Naive B cell (primary cell): ENCODE measurements at regions not wholly inside any gene's neighbourhood (a gene's known extent, or its start where the extent isn't known, plus 50 kb on each side); places are given as distances from the start of the nearest gene placed in this dataset.
A peak's percentile ranks its signal among the peaks of the same experiment; 100 is the strongest.

ENCODE experiments used
- ATAC-seq, 2 donors: fragments of 150-1000 bp; cut with Tn5 transposase; 2 replicates each; pipeline ENCODE4 v1.10.0; 2021; ENCODE audit warnings: low read depth in 2 of 2, mild to moderate bottlenecking in 2 of 2, moderate library complexity in 2 of 2
- DNase-seq: peaks from one replicate; pipeline ENCODE4 v3.0.0; 2022
- H3K27ac Mint-ChIP-seq, 6 donors: one replicate each; pipeline ENCODE4 v1.8.0; 2020 to 2022; ENCODE audit warnings: mild to moderate bottlenecking in 6 of 6, mixed read lengths in 6 of 6, moderate library complexity in 5 of 6, inconsistent platforms in 2 of 6
- H3K27me3 Mint-ChIP-seq, 3 donors: one replicate each; pipeline ENCODE4 v1.8.0; 2021 to 2022; ENCODE audit warnings: mixed read lengths in 3 of 3, mild to moderate bottlenecking in 1 of 3
- H3K36me3 Mint-ChIP-seq, 2 donors: one replicate each; pipeline ENCODE4 v1.8.0; 2020 to 2022; ENCODE audit warnings: mixed read lengths in 2 of 2, inconsistent platforms in 1 of 2, mild to moderate bottlenecking in 1 of 2
- H3K4me1 Mint-ChIP-seq, 3 donors: one replicate each; pipeline ENCODE4 v1.8.0; 2020 to 2022; ENCODE audit warnings: mixed read lengths in 3 of 3, inconsistent platforms in 1 of 3, mild to moderate bottlenecking in 1 of 3, moderate library complexity in 1 of 3
- H3K4me3 Mint-ChIP-seq, 8 donors: one replicate each; pipeline ENCODE4 v1.8.0; 2020 to 2022; ENCODE audit warnings: mild to moderate bottlenecking in 8 of 8, mixed read lengths in 8 of 8, moderate library complexity in 8 of 8, inconsistent platforms in 2 of 8
- H3K9me3 Mint-ChIP-seq, 7 donors: one replicate each; pipeline ENCODE4 v1.8.0; 2020 to 2022; ENCODE audit warnings: mixed read lengths in 7 of 7, mild to moderate bottlenecking in 5 of 7, inconsistent platforms in 2 of 7, moderate library complexity in 1 of 7

- Mint-ChIP-seq H3K27ac (no peak overlapping the region), H3K36me3 (no peaks in the 10 kb centered on the region), H3K9me3 (peaks cover 0 to 7% (median 0%) of the 10 kb centered on the region in 7 donors), H3K27me3 (peaks cover 41 to 70% (median 51%) of the 10 kb centered on the region in 3 donors), H3K4me1 (peaks cover 0 to 6% (median 1%) of the 10 kb centered on the region in 3 donors), H3K4me3 (no peak overlapping the region)
- DNase-seq (peak; percentile 29), ATAC-seq (no peak)
Observed at GRCh38 chr20:16801919-16802651, 53.9 kb downstream of the OTOR start.

DNA sequence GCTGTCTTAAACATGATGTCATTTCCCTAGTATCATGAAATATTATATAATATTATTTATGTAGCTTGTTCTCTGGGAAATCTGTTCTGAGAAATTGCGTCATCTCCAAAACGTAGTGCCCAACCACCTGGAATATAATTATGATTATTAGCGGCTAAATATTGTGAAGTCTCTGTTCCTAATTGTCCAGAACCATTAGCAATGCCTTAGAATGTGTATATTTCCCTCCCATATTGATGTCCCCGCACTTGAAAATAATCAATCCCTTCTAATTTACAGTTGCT, 54.4 kb downstream of the OTOR start:
- Mint-ChIP-seq H3K27me3 (peaks cover 39 to 72% (median 49%) of the 10 kb centered on the region in 3 donors), H3K27ac (no peak overlapping the region), H3K36me3 (no peaks in the 10 kb centered on the region), H3K4me3 (no peak overlapping the region), H3K4me1 (peaks cover 0 to 6% (median 1%) of the 10 kb centered on the region in 3 donors), H3K9me3 (peaks cover 0 to 7% (median 0%) of the 10 kb centered on the region in 7 donors)
- ATAC-seq = no peak
- no peak for DNase-seq

GRCh38 chr20:16803965-16804792, 56.0 kb downstream of the OTOR start:
- peaks cover 0 to 6% (median 1%) of the 10 kb centered on the region in 3 donors for H3K4me1 Mint-ChIP-seq
- H3K36me3 Mint-ChIP-seq = no peaks in the 10 kb centered on the region
- H3K9me3 Mint-ChIP-seq = peaks cover 0 to 3% (median 0%) of the 10 kb centered on the region in 7 donors
- ATAC-seq = no peak
- peak overlapping the region in 1 of 8 donors; percentile 61 for H3K4me3 Mint-ChIP-seq
- no peak for DNase-seq
- peaks cover 42 to 72% (median 47%) of the 10 kb centered on the region in 3 donors for H3K27me3 Mint-ChIP-seq
- H3K27ac Mint-ChIP-seq = no peak overlapping the region

- Mint-ChIP-seq H3K27ac (no peak overlapping the region), H3K27me3 (peaks cover 46 to 71% (median 51%) of the 10 kb centered on the region in 3 donors), H3K4me3 (no peak overlapping the region), H3K4me1 (peaks cover 0 to 6% (median 1%) of the 10 kb centered on the region in 3 donors), H3K9me3 (peaks cover 0 to 3% (median 0%) of the 10 kb centered on the region in 7 donors), H3K36me3 (no peaks in the 10 kb centered on the region)
- no peak for DNase-seq
- no peak for ATAC-seq
Observed at GRCh38 chr20:16804793-16805187, 56.6 kb downstream of the OTOR start.

DNA sequence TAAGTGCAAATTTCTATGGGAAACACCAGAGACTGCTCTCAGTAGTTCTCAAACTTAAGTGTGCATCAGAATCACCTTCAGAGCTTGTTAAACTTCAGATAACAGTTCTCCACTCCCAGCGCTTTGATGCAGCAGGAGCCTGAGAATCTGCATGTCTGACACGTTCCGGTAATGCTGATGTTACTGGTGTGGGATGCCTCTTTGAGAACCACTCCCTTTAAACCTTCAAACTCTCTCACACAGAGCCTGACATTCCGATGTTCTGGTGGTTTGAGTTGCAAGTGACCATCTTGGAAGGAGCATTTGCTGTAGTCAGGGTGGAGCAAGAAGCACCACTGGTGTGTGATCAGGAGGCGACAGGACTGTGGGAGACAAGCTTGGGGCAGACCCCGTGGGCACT, 57.9 kb downstream of the OTOR start:
- H3K4me3 Mint-ChIP-seq = no peak overlapping the region
- H3K4me1 Mint-ChIP-seq = peaks cover 0 to 6% (median 1%) of the 10 kb centered on the region in 3 donors
- no peak overlapping the region for H3K27ac Mint-ChIP-seq
- H3K27me3 Mint-ChIP-seq = peaks cover 48 to 65% (median 60%) of the 10 kb centered on the region in 3 donors
- no peaks in the 10 kb centered on the region for H3K36me3 Mint-ChIP-seq
- no peak for DNase-seq
- ATAC-seq = no peak
- H3K9me3 Mint-ChIP-seq = peaks cover 0 to 3% (median 0%) of the 10 kb centered on the region in 7 donors

GRCh38 chr20:16806886-16807285, 58.7 kb downstream of the OTOR start:
- peaks cover 0 to 3% (median 0%) of the 10 kb centered on the region in 7 donors for H3K9me3 Mint-ChIP-seq

DNA sequence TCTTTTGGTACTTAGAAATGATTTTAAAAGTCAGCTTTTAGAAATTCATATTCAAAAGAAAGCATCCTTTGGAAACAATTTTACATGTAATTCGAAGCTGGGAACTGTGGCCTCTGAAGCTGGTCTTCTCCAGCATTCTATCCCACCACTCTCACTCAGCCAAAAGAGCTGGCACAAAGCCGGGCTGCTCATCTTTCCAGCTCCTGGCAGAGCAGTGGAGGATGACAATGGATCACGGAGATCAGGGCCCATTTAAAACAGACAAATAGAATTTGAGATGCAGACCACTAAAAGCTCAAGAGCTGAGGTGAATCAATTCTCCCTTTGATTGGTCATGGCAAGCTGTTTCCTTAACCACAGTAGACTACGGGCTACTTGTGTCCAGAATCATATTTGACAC, 60.6 kb downstream of the OTOR start:
- peaks cover 47 to 48% (median 47%) of the 10 kb centered on the region in 3 donors for H3K27me3 Mint-ChIP-seq

More at GRCh38 chr20:16806886-16807285, 58.7 kb downstream of the OTOR start:
- no peak for DNase-seq
- Mint-ChIP-seq H3K36me3 (no peaks in the 10 kb centered on the region), H3K27ac (no peak overlapping the region), H3K27me3 (peaks cover 49 to 65% (median 59%) of the 10 kb centered on the region in 3 donors), H3K4me1 (peaks cover 0 to 6% (median 1%) of the 10 kb centered on the region in 3 donors), H3K4me3 (no peak overlapping the region)
- ATAC-seq = no peak

DNA sequence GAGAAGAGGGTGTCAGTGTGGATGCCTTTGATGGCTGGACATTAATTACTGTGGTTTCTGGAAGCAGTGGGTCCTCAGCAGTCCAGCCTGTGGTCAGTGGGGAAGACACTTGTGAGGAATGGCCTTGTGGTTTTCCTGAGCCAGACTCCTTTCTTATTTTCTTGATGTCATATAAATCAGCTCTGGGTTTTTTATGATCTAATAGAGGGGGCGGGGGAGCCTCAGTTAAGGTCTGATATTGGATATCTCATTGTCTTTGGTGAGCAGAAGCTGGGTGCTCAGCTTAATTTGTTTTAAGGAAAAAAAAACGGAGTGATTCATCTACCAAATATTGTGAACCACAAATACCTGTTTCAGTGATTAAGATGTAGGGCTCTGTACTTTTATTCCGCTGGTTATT, 62.1 kb downstream of the OTOR start:
- no peak for ATAC-seq
- H3K27ac Mint-ChIP-seq = no peak overlapping the region
- peaks cover 0 to 3% (median 0%) of the 10 kb centered on the region in 7 donors for H3K9me3 Mint-ChIP-seq
- H3K36me3 Mint-ChIP-seq = no peaks in the 10 kb centered on the region
- H3K4me3 Mint-ChIP-seq = no peak overlapping the region
- no peak for DNase-seq
- H3K4me1 Mint-ChIP-seq = no peaks in the 10 kb centered on the region
- H3K27me3 Mint-ChIP-seq = peaks cover 34 to 44% (median 42%) of the 10 kb centered on the region in 3 donors

More for the DNA sequence above, 60.6 kb downstream of the OTOR start:
- no peak for ATAC-seq
- Mint-ChIP-seq H3K4me1 (peaks cover 0 to 5% (median 1%) of the 10 kb centered on the region in 3 donors), H3K9me3 (peaks cover 0 to 3% (median 0%) of the 10 kb centered on the region in 7 donors), H3K27ac (no peak overlapping the region), H3K36me3 (no peaks in the 10 kb centered on the region), H3K4me3 (no peak overlapping the region)
- no peak for DNase-seq

GRCh38 chr20:16816192-16816591, 68.0 kb downstream of the OTOR start:
- H3K9me3 Mint-ChIP-seq = no peaks in the 10 kb centered on the region
- no peaks in the 10 kb centered on the region for H3K4me1 Mint-ChIP-seq
- DNase-seq = no peak
- peaks cover 17 to 31% (median 30%) of the 10 kb centered on the region in 3 donors for H3K27me3 Mint-ChIP-seq
- no peak overlapping the region for H3K27ac Mint-ChIP-seq
- no peak overlapping the region for H3K4me3 Mint-ChIP-seq
- H3K36me3 Mint-ChIP-seq = no peaks in the 10 kb centered on the region
- no peak for ATAC-seq

DNA sequence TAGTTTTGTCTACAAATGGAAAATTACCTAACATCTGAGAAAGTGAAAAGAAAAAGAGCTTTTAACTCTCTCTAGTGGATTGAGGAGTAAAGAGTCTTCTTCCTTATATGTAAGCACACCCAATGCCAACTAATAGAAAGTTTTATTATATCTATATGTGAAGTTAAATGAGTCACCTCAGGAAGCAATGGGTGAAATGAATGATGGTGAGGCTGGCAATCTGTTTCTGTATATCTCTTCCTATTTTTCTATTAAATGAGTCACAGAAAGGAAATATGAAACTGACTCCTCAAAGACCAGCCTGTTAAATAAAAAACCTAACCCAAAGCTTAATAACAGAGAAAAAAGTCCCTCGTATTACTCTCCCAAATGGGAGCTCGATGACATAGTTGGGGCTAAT, 71.3 kb downstream of the OTOR start:
- Mint-ChIP-seq H3K27me3 (peaks cover 28 to 36% (median 34%) of the 10 kb centered on the region in 3 donors), H3K4me3 (no peak overlapping the region), H3K27ac (no peak overlapping the region), H3K36me3 (no peaks in the 10 kb centered on the region), H3K9me3 (peaks cover 0 to 5% (median 0%) of the 10 kb centered on the region in 7 donors), H3K4me1 (no peaks in the 10 kb centered on the region)
- no peak for DNase-seq
- ATAC-seq = no peak

DNA sequence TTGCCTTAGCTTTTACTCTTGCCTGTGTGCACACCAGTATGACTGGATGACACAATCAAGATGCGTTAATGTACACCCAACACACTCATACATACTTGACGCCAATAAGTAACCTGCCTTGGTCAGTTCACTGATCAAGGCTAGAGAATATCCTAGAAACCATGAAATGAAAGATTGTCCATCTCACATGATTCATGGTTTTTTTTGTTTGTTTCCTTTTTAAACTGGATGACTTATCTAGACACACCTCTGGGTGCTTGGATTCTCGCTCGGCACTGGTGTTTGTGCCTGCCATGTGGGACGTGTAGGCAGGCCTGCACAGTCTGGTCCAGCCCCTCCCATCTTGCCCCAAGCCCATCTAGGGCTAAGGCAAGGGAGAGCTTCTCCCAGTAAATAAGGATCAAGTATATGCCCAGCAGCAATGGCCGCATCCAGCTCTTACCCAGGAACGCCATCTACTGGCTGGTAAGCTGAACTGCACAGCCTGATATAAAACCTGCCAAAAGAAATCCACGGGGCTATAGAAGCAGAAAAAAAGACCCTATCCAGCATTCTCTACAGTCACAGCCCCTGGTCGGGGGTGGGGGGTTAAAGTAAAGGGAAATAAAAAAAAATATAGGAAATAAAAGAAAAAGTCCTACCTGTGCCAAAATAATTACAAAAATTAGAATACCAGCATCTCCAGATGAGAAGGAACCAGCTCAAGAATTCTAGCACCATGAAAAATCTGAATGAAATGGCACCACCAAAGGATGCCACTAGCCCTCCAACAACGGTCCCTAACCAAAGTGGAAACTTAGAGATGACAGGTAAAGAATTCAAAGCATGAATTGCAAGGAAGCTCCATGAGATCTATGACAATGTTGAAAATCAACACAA, 73.3 kb downstream of the OTOR start:
- DNase-seq (peak; percentile 7), ATAC-seq (no peak)
- Mint-ChIP-seq H3K27me3 (peaks cover 24 to 26% (median 25%) of the 10 kb centered on the region in 3 donors), H3K4me1 (no peaks in the 10 kb centered on the region), H3K36me3 (no peaks in the 10 kb centered on the region), H3K27ac (no peak overlapping the region), H3K9me3 (peaks cover 0 to 17% (median 9%) of the 10 kb centered on the region in 7 donors), H3K4me3 (no peak overlapping the region)

DNA sequence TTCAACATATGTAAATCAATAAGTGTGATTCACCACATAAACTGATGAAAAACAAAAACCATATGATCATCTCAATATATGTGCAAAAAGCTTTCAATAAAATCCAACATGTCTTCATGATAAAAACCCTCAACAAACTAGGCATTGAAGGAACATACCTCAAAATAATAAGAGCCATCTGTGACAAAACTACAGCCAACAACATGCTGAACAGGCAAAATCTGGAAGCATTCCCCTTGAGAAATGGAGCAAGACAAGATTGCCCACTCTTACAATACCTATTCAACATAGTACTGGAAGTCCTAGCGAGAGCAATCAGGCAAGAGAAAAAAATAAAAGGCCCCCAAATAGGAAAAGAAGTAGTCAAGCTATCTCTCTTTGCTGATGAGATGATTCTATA, 76.5 kb downstream of the OTOR start:
- no peaks in the 10 kb centered on the region for H3K36me3 Mint-ChIP-seq
- peaks cover 0 to 18% (median 13%) of the 10 kb centered on the region in 7 donors for H3K9me3 Mint-ChIP-seq
- no peak for ATAC-seq
- H3K4me1 Mint-ChIP-seq = no peaks in the 10 kb centered on the region
- H3K27me3 Mint-ChIP-seq = peaks cover 10 to 19% (median 16%) of the 10 kb centered on the region in 3 donors
- no peak overlapping the region for H3K27ac Mint-ChIP-seq
- no peak for DNase-seq
- no peak overlapping the region for H3K4me3 Mint-ChIP-seq
